ELR (cell line): ENCODE measurements at regions not wholly inside any gene's neighbourhood (a gene's known extent, or its start where the extent isn't known, plus 50 kb on each side); places are given as distances from the start of the nearest gene placed in this dataset.

Experiments
- DNase-seq: peaks from one replicate; pipeline ENCODE4 v3.0.0-alpha.2; 2015; ENCODE audit warnings: low read depth

- no peak for DNase-seq
Measured at GRCh38 chr7:85655252-85655651, 468.4 kb upstream of the SEMA3D start.

DNA sequence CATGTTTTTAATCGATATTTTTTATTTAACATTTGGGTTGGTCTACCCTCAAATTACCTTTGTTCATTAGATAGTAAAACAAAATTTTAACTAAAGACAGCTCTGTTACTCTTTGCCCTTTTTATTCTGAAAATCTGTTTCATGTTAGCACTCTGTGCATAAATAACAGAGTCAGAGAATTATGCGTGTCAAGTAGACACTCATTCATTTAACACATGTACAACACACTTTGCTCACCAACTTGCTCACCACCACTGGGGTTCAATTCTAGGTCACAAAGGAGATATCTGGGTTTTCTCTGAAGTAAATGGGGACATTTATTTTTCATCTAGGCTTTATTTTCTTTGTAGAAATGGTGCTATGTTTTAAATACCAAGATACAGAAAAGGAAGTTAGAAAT is 457.4 kb upstream of the SEMA3D start:
- DNase-seq, result no peak

GRCh38 chr7:85641331-85641730 is 454.5 kb upstream of the SEMA3D start:
- DNase-seq, result no peak

DNA sequence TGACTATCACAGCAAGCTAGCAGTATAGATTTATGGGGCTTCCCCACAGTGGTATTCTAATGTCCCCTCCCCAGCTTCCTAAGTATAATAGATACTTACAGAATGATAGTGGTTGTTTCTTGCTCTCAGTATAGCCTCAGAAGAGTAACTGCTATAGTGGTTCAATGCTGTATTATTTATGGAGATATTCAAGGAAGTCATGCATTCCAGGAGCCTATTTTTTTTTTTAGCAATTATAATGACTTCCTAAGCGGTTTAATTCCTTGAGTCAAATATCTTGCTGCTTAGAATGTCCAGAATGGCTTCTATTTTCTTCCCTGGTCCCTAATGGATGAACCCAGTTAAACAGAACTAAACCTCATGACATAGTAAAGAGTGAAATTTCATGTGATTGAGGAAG is 451.5 kb upstream of the SEMA3D start:
- DNase-seq, result no peak

DNA sequence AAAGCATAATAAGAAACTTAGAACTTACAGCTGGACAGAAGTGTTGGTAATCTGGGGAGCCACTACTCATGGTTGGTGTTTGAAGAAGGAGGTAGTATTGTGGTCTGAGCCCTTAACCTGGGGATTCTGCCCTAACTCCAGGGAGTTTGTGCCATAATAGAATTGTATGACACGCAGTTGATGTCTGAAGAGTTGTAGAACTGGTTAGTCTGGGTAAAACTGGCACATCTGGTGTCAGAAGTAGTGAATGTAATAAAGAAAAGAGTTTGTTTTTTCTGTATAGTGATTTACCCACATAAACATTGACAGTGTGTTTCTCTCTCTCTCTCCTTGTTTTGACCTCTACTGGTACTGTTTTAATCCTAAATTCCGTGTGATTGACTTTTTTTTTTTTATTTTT is 448.1 kb upstream of the SEMA3D start:
- no peak for DNase-seq

- no peak for DNase-seq
Measured at GRCh38 chr7:85630904-85631600, 444.2 kb upstream of the SEMA3D start.

DNA sequence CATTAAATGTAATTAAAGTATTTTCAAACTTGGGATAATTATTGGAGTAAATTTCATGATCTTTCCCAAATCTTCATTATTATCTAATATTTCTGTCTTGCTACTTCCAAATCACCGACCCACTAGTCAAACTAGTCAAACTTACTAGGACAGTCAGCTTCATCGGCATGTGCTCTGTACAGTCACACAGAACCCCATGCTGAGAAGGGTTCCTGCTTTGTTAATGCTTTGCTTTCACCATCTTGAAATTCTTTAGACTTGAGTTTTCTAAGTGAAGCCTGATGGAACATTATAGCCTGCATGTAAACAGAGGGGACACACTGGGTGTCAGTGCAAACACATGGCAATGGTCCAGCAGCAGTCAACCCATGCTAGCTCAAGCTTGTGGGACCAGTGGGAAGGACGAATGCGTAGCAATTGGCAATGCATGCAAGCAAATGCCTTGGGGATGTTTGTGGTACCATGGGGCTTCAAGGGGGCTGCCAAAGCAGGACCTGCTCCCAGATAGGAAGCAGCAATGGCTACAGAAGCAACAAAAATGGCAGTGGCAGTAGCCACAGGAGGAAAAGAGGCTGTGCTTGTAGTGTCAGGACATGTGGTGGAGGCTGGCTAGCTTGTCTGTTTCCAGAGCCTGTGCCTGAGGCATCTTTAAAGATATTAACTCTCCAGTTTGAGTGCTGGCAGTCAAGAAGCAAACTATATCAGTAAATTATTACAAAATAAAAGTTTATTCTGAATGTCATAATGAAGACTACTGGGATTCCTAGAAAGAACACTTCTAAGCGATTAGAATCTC is 441.1 kb upstream of the SEMA3D start:
- DNase-seq, result no peak

DNA sequence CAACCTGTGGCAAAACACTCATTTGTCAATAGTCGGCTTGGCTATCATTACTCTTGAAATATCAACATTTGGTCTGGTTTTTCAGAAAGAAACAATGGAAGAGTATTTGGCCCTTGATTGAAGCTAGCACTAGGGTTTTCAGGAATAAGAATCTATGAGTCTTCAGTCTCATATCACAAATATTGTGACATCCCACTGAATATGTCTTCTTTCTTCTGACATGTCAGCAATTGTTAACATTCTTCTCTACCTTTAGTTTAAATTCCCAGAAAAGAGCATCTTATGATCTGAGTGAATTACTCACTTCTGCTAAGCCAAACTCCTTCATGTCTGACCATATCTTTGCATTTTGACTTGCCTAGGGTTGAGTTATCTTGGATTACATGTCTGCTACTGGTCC is 435.2 kb upstream of the SEMA3D start:
- DNase-seq, result no peak

GRCh38 chr7:85620936-85621685 is 434.3 kb upstream of the SEMA3D start:
- no peak for DNase-seq

GRCh38 chr7:85619236-85619635 is 432.4 kb upstream of the SEMA3D start:
- DNase-seq, result no peak

GRCh38 chr7:85614684-85615083 is 427.8 kb upstream of the SEMA3D start:
- no peak for DNase-seq

GRCh38 chr7:85612514-85612913 is 425.7 kb upstream of the SEMA3D start:
- no peak for DNase-seq

DNA sequence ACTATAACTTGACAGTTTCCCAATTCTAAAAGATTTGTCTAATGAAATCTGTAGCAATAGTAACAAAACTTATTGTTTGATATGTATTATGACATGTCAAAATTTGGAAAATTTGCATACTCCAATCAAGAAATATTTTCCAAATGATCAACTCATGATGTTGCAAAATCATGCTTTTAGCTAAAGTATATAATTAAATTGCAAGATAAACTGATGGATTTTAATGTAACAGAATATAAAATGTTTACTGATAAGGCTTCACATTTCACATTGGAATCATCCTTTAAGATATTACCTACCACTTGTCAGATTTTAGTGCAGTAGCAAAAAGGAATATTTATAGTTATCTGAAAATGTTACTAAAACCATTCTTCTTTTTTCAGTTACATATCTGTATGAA is 421.9 kb upstream of the SEMA3D start:
- DNase-seq, result no peak

DNA sequence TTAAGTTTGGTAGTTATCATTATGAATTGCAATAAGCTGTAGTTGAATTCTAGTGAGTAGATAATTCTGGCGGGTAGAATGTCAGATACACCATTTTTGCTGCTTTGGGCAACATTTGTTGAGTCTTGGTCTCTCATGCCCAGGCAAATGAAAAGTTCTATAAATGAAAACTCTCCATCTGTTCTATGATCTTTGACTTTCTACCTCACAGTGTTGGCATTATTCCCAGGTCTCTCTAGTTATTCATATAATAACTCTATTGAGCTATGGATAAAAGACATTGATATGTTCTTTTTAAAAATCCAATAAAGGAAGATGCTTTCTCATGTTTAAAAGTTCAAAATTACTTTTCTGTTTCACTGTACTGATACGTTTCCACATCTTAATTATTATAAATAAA is 415.3 kb upstream of the SEMA3D start:
- DNase-seq, result peak; percentile 1

DNA sequence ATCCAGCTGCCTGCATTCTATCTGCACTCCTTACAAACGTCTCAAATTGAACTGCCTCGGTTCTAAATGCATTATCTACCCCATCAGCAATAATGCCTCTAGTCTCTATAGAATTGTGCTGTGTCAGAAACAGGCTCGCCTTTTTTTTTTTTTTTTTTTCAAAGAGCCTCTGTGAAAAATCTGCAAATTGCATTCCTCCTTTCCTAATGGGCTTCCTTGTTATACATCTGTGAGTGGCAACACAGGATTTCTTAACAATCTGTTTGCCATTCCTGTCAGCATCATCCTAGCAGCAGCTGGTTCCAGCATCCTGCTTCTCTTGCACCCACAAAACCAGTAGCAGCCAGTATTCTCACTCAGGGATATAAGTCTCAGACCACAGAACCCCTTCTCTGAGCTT is 413.5 kb upstream of the SEMA3D start:
- DNase-seq, result no peak

- DNase-seq, result no peak
Measured at GRCh38 chr7:85596827-85597226, 410.0 kb upstream of the SEMA3D start.

- peak; percentile 16 for DNase-seq
Measured at GRCh38 chr7:85595750-85596178, 408.9 kb upstream of the SEMA3D start.

DNA sequence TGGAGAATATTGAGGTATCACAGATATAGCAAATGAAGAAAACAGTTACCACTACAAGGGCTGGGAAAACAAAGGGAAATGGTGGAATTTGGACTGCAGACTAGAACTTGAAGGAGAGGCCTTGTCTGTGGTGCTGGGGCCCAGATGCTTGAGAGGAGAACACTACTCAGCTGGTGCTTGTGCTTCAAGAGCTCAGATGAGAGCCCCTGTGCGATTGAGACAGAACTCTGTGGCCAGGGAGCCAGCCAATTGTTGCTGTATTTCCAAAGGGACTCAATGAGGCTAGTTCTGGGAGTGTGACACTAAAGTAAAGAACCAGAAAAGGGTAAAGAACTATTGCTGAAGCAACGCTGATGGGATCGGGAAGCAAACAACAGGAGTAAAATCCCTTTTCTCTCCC is 406.5 kb upstream of the SEMA3D start:
- no peak for DNase-seq

DNA sequence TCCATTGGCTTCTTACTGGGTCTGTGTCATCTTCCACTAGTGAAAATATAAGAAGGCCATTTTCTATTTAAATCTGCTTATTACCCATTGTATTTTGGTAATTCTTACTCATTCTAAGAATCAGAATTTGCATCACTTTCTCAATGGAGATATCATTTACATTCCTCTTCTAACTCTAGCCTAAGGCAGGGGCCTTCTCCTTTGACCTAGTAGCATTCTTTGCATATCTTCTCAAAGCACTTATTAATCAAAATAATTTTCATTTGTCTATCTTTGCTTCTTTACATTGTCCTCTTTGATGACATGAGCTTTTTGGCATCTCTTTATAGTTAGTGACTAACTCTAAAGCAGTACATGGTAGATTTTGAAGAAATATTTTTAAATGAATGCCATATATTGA is 400.9 kb upstream of the SEMA3D start:
- peak; percentile 7 for DNase-seq

GRCh38 chr7:85586091-85586490 is 399.2 kb upstream of the SEMA3D start:
- no peak for DNase-seq

DNA sequence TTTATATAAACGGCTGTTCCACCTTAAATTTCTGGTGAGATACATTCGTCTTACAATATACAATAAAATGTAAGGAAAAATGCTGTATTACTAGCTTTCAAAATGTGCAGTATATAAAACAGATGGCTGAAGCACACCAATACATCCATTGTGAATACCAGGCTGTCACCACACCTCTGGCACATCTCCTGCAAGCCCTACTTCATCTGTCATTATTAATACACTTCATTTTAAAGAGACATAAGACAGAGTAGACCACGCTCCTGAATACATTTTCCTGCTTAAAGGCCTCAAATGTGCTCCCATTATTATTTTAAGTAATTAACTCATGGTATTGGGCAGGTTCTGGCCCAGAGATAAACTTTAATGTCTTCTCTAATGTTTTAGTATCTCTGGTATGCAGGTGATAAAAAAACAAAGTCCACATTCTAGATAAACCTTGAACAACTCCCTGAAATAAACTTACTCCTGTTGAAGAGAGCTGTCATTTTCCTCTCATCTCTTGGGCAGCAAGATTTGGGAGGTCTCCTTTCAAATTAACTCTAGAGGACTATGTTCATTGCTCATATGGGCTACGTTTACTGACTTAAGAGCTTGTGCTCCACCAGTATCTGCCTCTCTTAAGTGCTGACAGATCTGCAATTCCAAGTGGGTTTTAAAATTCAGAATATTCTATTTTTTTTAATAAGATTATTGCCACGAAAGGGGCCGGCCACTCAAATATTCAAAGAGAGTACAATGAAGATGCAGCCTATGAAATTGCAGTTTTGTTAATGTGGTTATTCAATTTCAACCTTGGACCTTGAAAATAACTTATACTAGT is 396.5 kb upstream of the SEMA3D start:
- no peak for DNase-seq

DNA sequence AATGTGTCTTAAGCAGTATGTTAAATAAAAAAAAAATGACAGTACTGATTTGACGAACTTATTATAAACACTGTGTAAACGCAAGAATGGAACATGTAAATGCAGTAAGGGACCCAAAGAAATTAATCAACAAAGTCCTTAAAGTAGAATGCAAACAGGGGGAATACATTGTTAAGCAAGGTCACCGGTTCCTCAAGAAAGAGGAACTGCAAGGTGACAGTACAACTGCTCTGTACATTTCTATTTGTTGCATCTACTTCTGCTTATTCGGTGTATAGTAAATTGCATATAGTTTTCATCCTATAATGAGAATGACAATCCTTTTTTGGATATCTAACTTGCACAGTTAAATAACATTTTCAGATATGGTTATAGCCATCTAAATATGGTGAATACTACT is 387.0 kb upstream of the SEMA3D start:
- no peak for DNase-seq
